Endothelial cell (in vitro differentiated cells): ENCODE measurements at regions not wholly inside any gene's neighbourhood (a gene's known extent, or its start where the extent isn't known, plus 50 kb on each side); places are given as distances from the start of the nearest gene placed in this dataset.

Experiments
- DNase-seq: peaks from one replicate; pipeline ENCODE4 v3.0.0; 2021; ENCODE audit warnings: low spot score
- H3K27ac Mint-ChIP-seq: one replicate; pipeline ENCODE4 v1.8.0; 2021; ENCODE audit warnings: mixed read lengths, inconsistent platforms; ENCODE audit not compliant: unreplicated experiment
- H3K27me3 Mint-ChIP-seq: one replicate; pipeline ENCODE4 v1.8.0; 2021; ENCODE audit warnings: mild to moderate bottlenecking, moderate library complexity, mixed read lengths, inconsistent platforms; ENCODE audit not compliant: unreplicated experiment
- H3K36me3 Mint-ChIP-seq: one replicate; pipeline ENCODE4 v1.8.0; 2021; ENCODE audit warnings: mild to moderate bottlenecking, low read depth, mixed read lengths, inconsistent platforms; ENCODE audit not compliant: unreplicated experiment
- H3K4me1 Mint-ChIP-seq: one replicate; pipeline ENCODE4 v1.8.0; 2021; ENCODE audit warnings: mild to moderate bottlenecking, mixed read lengths, inconsistent platforms; ENCODE audit not compliant: unreplicated experiment
- H3K4me3 Mint-ChIP-seq: one replicate; pipeline ENCODE4 v1.8.0; 2021; ENCODE audit warnings: mild to moderate bottlenecking, mixed read lengths, inconsistent platforms; ENCODE audit not compliant: unreplicated experiment
- H3K9me3 Mint-ChIP-seq: one replicate; pipeline ENCODE4 v1.8.0; 2021; ENCODE audit warnings: mixed read lengths, inconsistent platforms; ENCODE audit not compliant: unreplicated experiment
- TF ChIP-seq, protein P1 (sequence below): fragments of 200-600 bp; sonication (generic); IDR thresholded peaks from one replicate; pipeline ENCODE4 v1.5.0; 2021; ENCODE audit warnings: antibody characterized with exemption; ENCODE audit not compliant: unreplicated experiment

DNA sequence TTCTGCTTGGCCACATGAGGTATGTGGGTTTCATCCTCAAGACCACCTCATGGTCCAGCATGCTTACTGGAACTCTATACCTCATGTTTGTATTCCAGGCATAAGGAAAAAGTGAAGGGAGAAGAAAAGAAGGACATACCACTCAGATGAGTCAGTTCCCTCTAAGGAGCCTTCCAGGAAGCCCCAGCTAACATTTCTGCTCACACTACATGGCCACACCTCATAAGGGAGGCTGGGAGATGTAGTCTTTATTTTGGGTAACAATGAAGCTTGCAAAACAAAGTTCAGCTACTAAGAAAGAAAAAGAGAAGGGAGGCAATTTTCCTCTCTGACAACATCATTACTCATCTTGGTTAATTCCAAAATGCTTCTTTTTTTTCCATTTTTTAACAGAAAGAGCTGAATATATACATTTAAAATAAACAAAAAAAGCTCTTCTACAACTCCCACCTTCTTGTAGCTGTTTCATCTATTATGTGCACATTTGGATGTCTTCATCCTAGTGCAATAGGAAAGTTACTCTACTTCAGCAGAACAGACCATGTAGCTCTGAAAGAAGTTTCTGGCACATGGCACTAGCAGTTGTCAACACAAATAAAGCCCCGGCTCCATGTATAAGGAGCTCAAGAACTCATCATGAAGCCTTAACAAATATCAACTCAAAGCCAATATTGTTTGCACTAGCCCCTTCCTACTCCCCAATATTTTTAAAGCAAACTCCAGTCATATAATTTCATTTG is 123.6 kb upstream of the CCDC112 start:
- TF ChIP-seq, protein P1, sequence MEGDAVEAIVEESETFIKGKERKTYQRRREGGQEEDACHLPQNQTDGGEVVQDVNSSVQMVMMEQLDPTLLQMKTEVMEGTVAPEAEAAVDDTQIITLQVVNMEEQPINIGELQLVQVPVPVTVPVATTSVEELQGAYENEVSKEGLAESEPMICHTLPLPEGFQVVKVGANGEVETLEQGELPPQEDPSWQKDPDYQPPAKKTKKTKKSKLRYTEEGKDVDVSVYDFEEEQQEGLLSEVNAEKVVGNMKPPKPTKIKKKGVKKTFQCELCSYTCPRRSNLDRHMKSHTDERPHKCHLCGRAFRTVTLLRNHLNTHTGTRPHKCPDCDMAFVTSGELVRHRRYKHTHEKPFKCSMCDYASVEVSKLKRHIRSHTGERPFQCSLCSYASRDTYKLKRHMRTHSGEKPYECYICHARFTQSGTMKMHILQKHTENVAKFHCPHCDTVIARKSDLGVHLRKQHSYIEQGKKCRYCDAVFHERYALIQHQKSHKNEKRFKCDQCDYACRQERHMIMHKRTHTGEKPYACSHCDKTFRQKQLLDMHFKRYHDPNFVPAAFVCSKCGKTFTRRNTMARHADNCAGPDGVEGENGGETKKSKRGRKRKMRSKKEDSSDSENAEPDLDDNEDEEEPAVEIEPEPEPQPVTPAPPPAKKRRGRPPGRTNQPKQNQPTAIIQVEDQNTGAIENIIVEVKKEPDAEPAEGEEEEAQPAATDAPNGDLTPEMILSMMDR = no peak
- Mint-ChIP-seq H3K27me3 (peaks cover 1% of the 10 kb centered on the region), H3K27ac (no peak overlapping the region), H3K9me3 (no peaks in the 10 kb centered on the region), H3K4me1 (peaks cover 29% of the 10 kb centered on the region), H3K36me3 (no peaks in the 10 kb centered on the region), H3K4me3 (no peak overlapping the region)
- DNase-seq = no peak

GRCh38 chr5:115418788-115419187 is 122.3 kb upstream of the CCDC112 start:
- no peak overlapping the region for H3K27ac Mint-ChIP-seq
- H3K4me1 Mint-ChIP-seq = peaks cover 19% of the 10 kb centered on the region
- DNase-seq = no peak
- H3K36me3 Mint-ChIP-seq = no peaks in the 10 kb centered on the region
- TF ChIP-seq, protein P1 = no peak
- no peak overlapping the region for H3K4me3 Mint-ChIP-seq
- H3K27me3 Mint-ChIP-seq = peaks cover 1% of the 10 kb centered on the region
- no peaks in the 10 kb centered on the region for H3K9me3 Mint-ChIP-seq

- Mint-ChIP-seq H3K27me3 (no peaks in the 10 kb centered on the region), H3K36me3 (no peaks in the 10 kb centered on the region), H3K4me1 (peaks cover 4% of the 10 kb centered on the region), H3K27ac (no peak overlapping the region), H3K9me3 (no peaks in the 10 kb centered on the region), H3K4me3 (no peak overlapping the region)
- TF ChIP-seq, protein P1 = no peak
- no peak for DNase-seq
These were observed 120.6 kb upstream of the CCDC112 start for GRCh38 chr5:115417076-115417475.

DNA sequence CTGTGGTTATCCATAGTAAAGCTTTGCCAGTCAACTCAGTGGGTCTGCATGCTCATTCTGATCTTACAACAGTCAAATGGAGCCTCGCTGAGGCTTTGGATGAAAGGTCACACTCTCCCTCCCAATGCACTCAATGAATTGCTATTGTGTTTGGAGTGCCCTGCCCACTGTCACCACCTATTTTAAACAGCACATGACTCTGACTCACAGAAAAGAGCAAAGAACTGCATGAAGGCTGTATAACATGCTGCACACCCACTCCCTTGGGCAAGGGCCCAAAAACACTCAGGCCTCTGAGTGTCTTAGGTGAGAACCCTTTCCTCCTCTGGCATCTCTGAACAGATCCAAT is 118.7 kb upstream of the CCDC112 start:
- Mint-ChIP-seq H3K4me1 (peaks cover 4% of the 10 kb centered on the region), H3K9me3 (no peaks in the 10 kb centered on the region), H3K27me3 (no peaks in the 10 kb centered on the region), H3K27ac (no peak overlapping the region), H3K4me3 (no peak overlapping the region), H3K36me3 (no peaks in the 10 kb centered on the region)
- DNase-seq = no peak
- TF ChIP-seq, protein P1 = no peak

GRCh38 chr5:115414406-115415142 is 118.1 kb upstream of the CCDC112 start:
- H3K4me1 Mint-ChIP-seq = peaks cover 4% of the 10 kb centered on the region
- TF ChIP-seq, protein P1 = no peak
- no peak for DNase-seq
- H3K9me3 Mint-ChIP-seq = no peaks in the 10 kb centered on the region
- no peak overlapping the region for H3K27ac Mint-ChIP-seq
- no peak overlapping the region for H3K4me3 Mint-ChIP-seq
- no peaks in the 10 kb centered on the region for H3K27me3 Mint-ChIP-seq
- no peaks in the 10 kb centered on the region for H3K36me3 Mint-ChIP-seq
